H1 (cell line): ENCODE measurements at regions not wholly inside any gene's neighbourhood (a gene's known extent, or its start where the extent isn't known, plus 50 kb on each side); places are given as distances from the start of the nearest gene placed in this dataset.
A peak's percentile ranks its signal among the peaks of the same experiment; 100 is the strongest.

Source experiments
- CTCF ChIA-PET: fragments of 300-600 bp; sonication (Branson Sonifier 250); formaldehyde crosslinking; loops from one replicate; lab custom pipeline; 2021; ENCODE audit not compliant: partially characterized antibody; lab: Charles Lee
- POLR2A ChIA-PET: fragments of 300-600 bp; sonication (Branson Sonifier 250); formaldehyde crosslinking; loops from one replicate; lab custom pipeline; 2021; ENCODE audit warnings: inconsistent platforms; ENCODE audit not compliant: partially characterized antibody; lab: Charles Lee
- DNase-seq, 2 experiments: peaks; one replicate each; pipeline versions ENCODE4 v3.0.0 to v3.0.0-alpha.2; 2010 to 2022; ENCODE audit warnings: low spot score in 2 of 2, low read depth in 1 of 2, mixed read lengths in 1 of 2
- FAIRE-seq: peaks from 2 replicates; lab custom pipeline; 2011; peaks lifted over from hg19 to GRCh38; lab: Jason Lieb, UNC
- H2AFZ ChIP-seq: 2 replicates; pipeline ENCODE4 v1.8.1; 2012; ENCODE audit warnings: low read length, inconsistent platforms
- H2AK5ac ChIP-seq: 2 replicates; pipeline ENCODE4 v1.6.1; 2013; ENCODE audit warnings: low read depth, low read length
- H2BK120ac ChIP-seq: replicated peaks from 2 replicates; pipeline ENCODE3; 2013; ENCODE audit warnings: low read depth, low read length, inconsistent platforms
- H2BK12ac ChIP-seq: 2 replicates; pipeline ENCODE4 v1.6.1; 2013; ENCODE audit warnings: low read depth, low read length
- H2BK15ac ChIP-seq: 2 replicates; pipeline ENCODE4 v1.6.1; 2013; ENCODE audit warnings: low read length
- H2BK20ac ChIP-seq: 2 replicates; pipeline ENCODE4 v1.6.1; 2013; ENCODE audit warnings: low read length
- H2BK5ac ChIP-seq: 2 replicates; pipeline ENCODE4 v1.6.1; 2013; ENCODE audit warnings: low read depth, low read length
- H3K14ac ChIP-seq: 2 replicates; pipeline ENCODE4 v1.6.1; 2013; ENCODE audit warnings: inconsistent platforms; ENCODE audit not compliant: insufficient read length
- H3K18ac ChIP-seq: 2 replicates; pipeline ENCODE4 v1.6.1; 2013; ENCODE audit warnings: low read length; ENCODE audit errors: extremely low read depth
- H3K23ac ChIP-seq: 2 replicates; pipeline ENCODE4 v1.6.1; 2013; ENCODE audit warnings: inconsistent platforms; ENCODE audit not compliant: insufficient read length
- H3K23me2 ChIP-seq: 2 replicates; pipeline ENCODE4 v1.6.1; 2013; ENCODE audit warnings: low read depth, low read length
- H3K27ac ChIP-seq: 2 replicates; pipeline ENCODE4 v1.6.1; 2011; ENCODE audit warnings: low read depth, low read length, inconsistent platforms
- H3K27me3 ChIP-seq, 4 experiments: replicated peaks in 1 of 4; 1 replicate in 1 of 4; 2 replicates in 3 of 4; pipeline versions ENCODE4 v1.6.1 to v1.8.1; 2011 to 2013; ENCODE audit warnings: low read length in 3 of 4, mild to moderate bottlenecking in 3 of 4, inconsistent platforms in 2 of 4, mixed read lengths in 2 of 4, moderate library complexity in 1 of 4; ENCODE audit not compliant: control insufficient read depth in 3 of 4, insufficient read depth in 3 of 4; ENCODE audit errors: extremely low read depth in 1 of 4
- H3K36me3 ChIP-seq, 4 experiments: 2 replicates each; pipeline versions ENCODE4 v1.6.1 to v1.8.1; 2011 to 2013; ENCODE audit warnings: mild to moderate bottlenecking in 4 of 4, low read length in 3 of 4, moderate library complexity in 2 of 4, control low read depth in 1 of 4, inconsistent platforms in 1 of 4; ENCODE audit not compliant: insufficient read depth in 4 of 4, control insufficient read depth in 2 of 4
- H3K4ac ChIP-seq: replicated peaks from 2 replicates; pipeline ENCODE3; 2013; ENCODE audit warnings: low read length, low read depth, mixed read lengths, inconsistent platforms; ENCODE audit not compliant: insufficient read length
- H3K4me1 ChIP-seq, 4 experiments: replicated peaks in 1 of 4; 1 replicate in 1 of 4; 2 replicates in 3 of 4; pipeline versions ENCODE4 v1.6.1 to v1.8.1; 2011 to 2013; ENCODE audit warnings: low read length in 3 of 4, inconsistent platforms in 2 of 4, mixed read lengths in 1 of 4; ENCODE audit not compliant: insufficient read depth in 4 of 4, control insufficient read depth in 3 of 4
- H3K4me2 ChIP-seq, 2 experiments: 2 replicates each; pipeline versions ENCODE4 v1.6.1 to v1.8.1; 2011 to 2013; ENCODE audit warnings: low read depth in 2 of 2, low read length in 2 of 2, control low read depth in 1 of 2, inconsistent platforms in 1 of 2, mild to moderate bottlenecking in 1 of 2; ENCODE audit not compliant: insufficient read depth in 1 of 2
- H3K4me3 ChIP-seq, 4 experiments: fragments of 200-600, 300-600 bp in 1 of 4; sonication (generic), shearing (Covaris generic), sonication (Bioruptor Twin) in 1 of 4; 2 replicates each; pipeline versions ENCODE4 v1.5.1 to v1.8.1; 2011 to 2016; ENCODE audit warnings: low read length in 4 of 4, low read depth in 3 of 4, control low read depth in 2 of 4, inconsistent platforms in 2 of 4, mild to moderate bottlenecking in 2 of 4, mixed read lengths in 1 of 4, moderate library complexity in 1 of 4; ENCODE audit not compliant: insufficient read depth in 2 of 4; ENCODE audit errors: extremely low read depth in 1 of 4
- H3K56ac ChIP-seq: replicated peaks from 2 replicates; pipeline ENCODE3; 2013; ENCODE audit warnings: low read depth, mild to moderate bottlenecking, mixed read lengths, low read length, inconsistent platforms; ENCODE audit not compliant: insufficient read length
- H3K79me1 ChIP-seq: 2 replicates; pipeline ENCODE4 v1.6.1; 2013; ENCODE audit warnings: low read depth, low read length, control low read depth
- H3K79me2 ChIP-seq, 2 experiments: 2 replicates each; pipeline versions ENCODE4 v1.6.1 to v1.8.1; 2012 to 2013; ENCODE audit warnings: low read length in 2 of 2, mild to moderate bottlenecking in 2 of 2, inconsistent platforms in 1 of 2; ENCODE audit not compliant: insufficient read depth in 2 of 2, control insufficient read depth in 1 of 2
- H3K9ac ChIP-seq, 4 experiments: replicated peaks in 1 of 4; 1 replicate in 1 of 4; 2 replicates in 3 of 4; pipeline versions ENCODE4 v1.6.1 to v1.8.1; 2011 to 2013; ENCODE audit warnings: low read depth in 3 of 4, low read length in 3 of 4, control low read depth in 2 of 4, mild to moderate bottlenecking in 2 of 4, moderate library complexity in 2 of 4, inconsistent platforms in 1 of 4; ENCODE audit errors: extremely low read depth in 1 of 4
- H3K9me3 ChIP-seq, 2 experiments: 2 replicates each; pipeline versions ENCODE4 v1.6.1 to v1.8.1; 2012 to 2013; ENCODE audit warnings: mild to moderate bottlenecking in 2 of 2, moderate library complexity in 2 of 2, control low read depth in 1 of 2, inconsistent platforms in 1 of 2, low read depth in 1 of 2, low read length in 1 of 2, mixed read lengths in 1 of 2; ENCODE audit not compliant: insufficient read depth in 2 of 2
- H4K20me1 ChIP-seq, 2 experiments: replicated peaks in 1 of 2; 2 replicates each; pipeline versions ENCODE3 to v1.8.1; 2011 to 2013; ENCODE audit warnings: inconsistent platforms in 2 of 2, low read length in 2 of 2, mild to moderate bottlenecking in 1 of 2; ENCODE audit not compliant: insufficient read depth in 2 of 2, control insufficient read depth in 1 of 2
- H4K5ac ChIP-seq: 2 replicates; pipeline ENCODE4 v1.6.1; 2013; ENCODE audit warnings: low read length, low read depth, mixed read lengths, inconsistent platforms; ENCODE audit not compliant: insufficient read length
- H4K8ac ChIP-seq: 2 replicates; pipeline ENCODE4 v1.8.0; 2013; ENCODE audit warnings: mild to moderate bottlenecking, moderate library complexity, low read length, inconsistent platforms; ENCODE audit not compliant: insufficient read depth; ENCODE audit errors: extremely low read depth
- H4K91ac ChIP-seq: replicated peaks from 2 replicates; pipeline ENCODE3; 2013; ENCODE audit warnings: low read length, mixed read lengths, inconsistent platforms; ENCODE audit not compliant: insufficient read length
- RAD21 ChIP-seq, 2 experiments: IDR thresholded peaks in 1 of 2; conservative IDR thresholded peaks in 1 of 2; 2 replicates each; pipeline ENCODE4 v1.6.1; 2011; ENCODE audit warnings: low read depth in 2 of 2, low read length in 2 of 2, improper control_type of control experiment in 1 of 2, inconsistent platforms in 1 of 2, mild to moderate bottlenecking in 1 of 2, moderate library complexity in 1 of 2
- WGBS, 2 experiments: shearing (Covaris generic) in 1 of 2; methylation state at CpG; one replicate each; pipeline versions ENCODE4 v1.1.6 to v1.1.7; 2013 to 2015; ENCODE audit warnings: low lambda C conversion rate in 2 of 2, mixed read lengths in 2 of 2, inconsistent platforms in 1 of 2, low coverage in 1 of 2, missing lambda C conversion rate in 1 of 2; ENCODE audit not compliant: insufficient replicate concordance in 2 of 2, insufficient coverage in 1 of 2, insufficient read length in 1 of 2; ENCODE audit errors: extremely low coverage in 1 of 2, missing lambda C conversion rate in 1 of 2; 5-methylcytosine and 5-hydroxymethylcytosine counted together

- no peak overlapping the region for H2AK5ac ChIP-seq
- no peak overlapping the region for H2BK12ac ChIP-seq
- H3K4ac ChIP-seq = no peak overlapping the region
- no peak overlapping the region for H4K8ac ChIP-seq
- DNase-seq = no peak
- H2BK120ac ChIP-seq = no peak overlapping the region
- no peak overlapping the region for H2BK20ac ChIP-seq
- no peak overlapping the region; the same call in 1 of the 2 replicates for H2AFZ ChIP-seq
- H3K4me3 ChIP-seq = no peak overlapping the region
- H3K4me1 ChIP-seq = no peaks in the 10 kb centered on the region
- POLR2A ChIA-PET = interaction anchor here (0.6 to 1.4 kb wide), 2 partner anchors 191 to 1074 kb away, joined by 3 read pairs; partner anchors contain the start of genes ALG10 and YARS2
- no peaks in the 10 kb centered on the region for H3K36me3 ChIP-seq
- no peak overlapping the region for H3K56ac ChIP-seq
- H3K23me2 ChIP-seq = no peaks in the 10 kb centered on the region
- H3K27ac ChIP-seq = no peak overlapping the region
- no peak overlapping the region for H3K18ac ChIP-seq
- no peaks in the 10 kb centered on the region for H4K20me1 ChIP-seq
- peak; percentile 24 for FAIRE-seq
- H3K79me2 ChIP-seq = no peaks in the 10 kb centered on the region
- H3K9ac ChIP-seq = no peak overlapping the region
- no peak overlapping the region for H3K4me2 ChIP-seq
- 82% methylated on average over 4 of the region's 4 CpGs; no CpG with 5 or more reads in 1 of the 2 experiments for WGBS, 2 experiments
- H3K9me3 ChIP-seq = no peaks in the 10 kb centered on the region
- CTCF ChIA-PET = interaction anchor here (0.6 to 1.5 kb wide), 16 partner anchors 18 to 1074 kb away, joined by 3 to 13 read pairs (median 3); partner anchors contain the start of gene YARS2
- no peak overlapping the region for H4K5ac ChIP-seq
- no peaks in the 10 kb centered on the region for H3K27me3 ChIP-seq
- H3K23ac ChIP-seq = no peak overlapping the region
- no peak overlapping the region for H2BK5ac ChIP-seq
- no peak overlapping the region for H2BK15ac ChIP-seq
- no peak overlapping the region for H3K14ac ChIP-seq
- no peak overlapping the region for H4K91ac ChIP-seq
- no peaks in the 10 kb centered on the region for H3K79me1 ChIP-seq
- peak; percentile 77 for TF ChIP-seq RAD21 (IDR thresholded peaks at IDR 0.05 in 1 of 2, conservative IDR thresholded peaks at IDR 0.05 in 1 of 2; ENCODE audit: low read depth in 2 of 2, low read length in 2 of 2)
These were observed 50.9 kb upstream of the PKP2 start for GRCh38 chr12:32947206-32948067.
